ENCODE measurements at regions not wholly inside any gene's neighbourhood (a gene's known extent, or its start where the extent isn't known, plus 50 kb on each side); places are given as distances from the start of the nearest gene placed in this dataset.

DNA sequence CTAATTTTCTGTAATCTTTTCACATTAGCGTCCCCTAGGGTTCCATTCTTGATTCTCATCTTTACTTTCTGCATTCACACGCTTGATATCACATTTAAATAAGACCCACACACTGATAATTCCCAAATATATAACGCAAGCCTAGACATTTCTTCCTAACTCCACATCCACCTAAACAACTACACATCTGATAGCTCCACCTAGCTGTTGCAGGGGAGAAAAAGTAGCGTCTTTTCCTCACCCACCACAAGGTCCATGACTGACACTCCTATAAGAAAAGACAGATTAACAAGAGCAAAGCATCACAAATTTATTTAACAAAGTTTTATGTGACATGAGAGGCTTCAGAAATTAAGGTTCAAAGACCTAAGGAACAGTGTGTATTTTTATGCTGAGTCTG, 862.2 kb upstream of the DDX18 start:
- peaks cover 10% of the 10 kb centered on the region for H3K9me3 Mint-ChIP-seq (ENCODE audit: low read depth, unreplicated experiment)
- peak; percentile 2 for DNase-seq
- no peaks in the 10 kb centered on the region for H3K36me3 Mint-ChIP-seq (ENCODE audit: insufficient read depth, unreplicated experiment)
- H3K4me3 Mint-ChIP-seq (ENCODE audit: low read depth, unreplicated experiment): no peak overlapping the region
- no peaks in the 10 kb centered on the region for H3K27me3 Mint-ChIP-seq (ENCODE audit: unreplicated experiment)
- no peaks in the 10 kb centered on the region for H3K4me1 Mint-ChIP-seq (ENCODE audit: low read depth, unreplicated experiment)
- CTCF ChIA-PET: no interaction called here
- BruUV-seq (replicated peaks): no TSS peak
- TF ChIP-seq, protein P1, sequence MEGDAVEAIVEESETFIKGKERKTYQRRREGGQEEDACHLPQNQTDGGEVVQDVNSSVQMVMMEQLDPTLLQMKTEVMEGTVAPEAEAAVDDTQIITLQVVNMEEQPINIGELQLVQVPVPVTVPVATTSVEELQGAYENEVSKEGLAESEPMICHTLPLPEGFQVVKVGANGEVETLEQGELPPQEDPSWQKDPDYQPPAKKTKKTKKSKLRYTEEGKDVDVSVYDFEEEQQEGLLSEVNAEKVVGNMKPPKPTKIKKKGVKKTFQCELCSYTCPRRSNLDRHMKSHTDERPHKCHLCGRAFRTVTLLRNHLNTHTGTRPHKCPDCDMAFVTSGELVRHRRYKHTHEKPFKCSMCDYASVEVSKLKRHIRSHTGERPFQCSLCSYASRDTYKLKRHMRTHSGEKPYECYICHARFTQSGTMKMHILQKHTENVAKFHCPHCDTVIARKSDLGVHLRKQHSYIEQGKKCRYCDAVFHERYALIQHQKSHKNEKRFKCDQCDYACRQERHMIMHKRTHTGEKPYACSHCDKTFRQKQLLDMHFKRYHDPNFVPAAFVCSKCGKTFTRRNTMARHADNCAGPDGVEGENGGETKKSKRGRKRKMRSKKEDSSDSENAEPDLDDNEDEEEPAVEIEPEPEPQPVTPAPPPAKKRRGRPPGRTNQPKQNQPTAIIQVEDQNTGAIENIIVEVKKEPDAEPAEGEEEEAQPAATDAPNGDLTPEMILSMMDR (IDR thresholded peaks at IDR 0.05; ENCODE audit: unreplicated experiment): no peak
- intact Hi-C loops (cut with micrococcal nuclease; ENCODE audit: unreplicated experiment): no loop called here
- no peak overlapping the region for H3K27ac Mint-ChIP-seq (ENCODE audit: unreplicated experiment)

DNA sequence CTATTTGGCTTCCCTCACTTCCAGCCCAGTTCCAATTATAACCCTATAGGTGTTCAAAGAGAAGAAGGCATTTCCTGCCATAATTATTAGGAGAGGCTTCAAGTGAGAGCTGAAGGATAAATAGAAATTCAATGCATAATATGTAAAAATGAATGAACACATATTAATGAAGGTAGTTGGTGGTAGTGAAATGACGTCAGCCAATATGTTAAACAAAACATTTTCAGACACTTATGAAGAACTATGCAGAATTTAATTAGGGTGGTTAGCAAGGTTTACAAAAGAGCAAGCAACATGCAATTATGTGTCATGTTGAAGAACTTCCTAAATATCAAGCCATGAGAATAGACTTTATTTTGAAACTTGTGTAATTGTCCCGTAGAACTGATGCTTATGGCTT, 858.8 kb upstream of the DDX18 start:
- Mint-ChIP-seq H3K27me3 (ENCODE audit: unreplicated experiment) (no peaks in the 10 kb centered on the region), H3K4me3 (ENCODE audit: low read depth, unreplicated experiment) (no peak overlapping the region), H3K9me3 (ENCODE audit: low read depth, unreplicated experiment) (peaks cover 14% of the 10 kb centered on the region), H3K4me1 (ENCODE audit: low read depth, unreplicated experiment) (no peaks in the 10 kb centered on the region), H3K36me3 (ENCODE audit: insufficient read depth, unreplicated experiment) (no peaks in the 10 kb centered on the region), H3K27ac (ENCODE audit: unreplicated experiment) (no peak overlapping the region)
- no peak for DNase-seq
- no TSS peak for BruUV-seq (replicated peaks)
- intact Hi-C loops (cut with micrococcal nuclease; ENCODE audit: unreplicated experiment): no loop called here
- TF ChIP-seq, protein P1 (IDR thresholded peaks at IDR 0.05; ENCODE audit: unreplicated experiment): no peak
- CTCF ChIA-PET: no interaction called here

DNA sequence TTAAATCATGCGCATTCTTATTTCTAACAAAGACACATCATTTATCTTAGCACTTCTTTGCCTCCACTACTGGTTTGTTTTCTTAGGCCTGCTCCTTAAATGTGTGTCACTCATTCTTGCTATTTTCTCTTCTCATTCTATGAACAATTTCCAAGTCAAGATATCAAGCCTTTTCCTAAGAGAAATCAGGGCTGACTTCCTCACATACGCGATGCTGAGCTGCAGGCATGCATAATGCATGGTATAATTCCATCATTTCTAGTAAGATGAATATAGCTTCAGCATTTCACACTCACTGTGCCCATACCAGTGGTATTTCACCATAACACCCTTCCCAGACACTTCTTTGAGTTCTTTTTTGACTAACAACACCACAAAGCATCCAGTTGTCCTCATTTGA, 838.9 kb upstream of the DDX18 start:
- TF ChIP-seq, protein P1 (IDR thresholded peaks at IDR 0.05; ENCODE audit: unreplicated experiment): no peak
- Mint-ChIP-seq H3K9me3 (ENCODE audit: low read depth, unreplicated experiment) (peaks cover 14% of the 10 kb centered on the region), H3K4me1 (ENCODE audit: low read depth, unreplicated experiment) (no peaks in the 10 kb centered on the region), H3K4me3 (ENCODE audit: low read depth, unreplicated experiment) (no peak overlapping the region), H3K36me3 (ENCODE audit: insufficient read depth, unreplicated experiment) (no peaks in the 10 kb centered on the region), H3K27me3 (ENCODE audit: unreplicated experiment) (no peaks in the 10 kb centered on the region), H3K27ac (ENCODE audit: unreplicated experiment) (no peak overlapping the region)
- no TSS peak for BruUV-seq (replicated peaks)
- CTCF ChIA-PET: interaction anchor here (0.5 kb wide), 1 partner anchor 12 kb away, joined by 3 read pairs; no protein-coding TSS in a partner anchor
- intact Hi-C loops (cut with micrococcal nuclease; ENCODE audit: unreplicated experiment): no loop called here
- no peak for DNase-seq

DNA sequence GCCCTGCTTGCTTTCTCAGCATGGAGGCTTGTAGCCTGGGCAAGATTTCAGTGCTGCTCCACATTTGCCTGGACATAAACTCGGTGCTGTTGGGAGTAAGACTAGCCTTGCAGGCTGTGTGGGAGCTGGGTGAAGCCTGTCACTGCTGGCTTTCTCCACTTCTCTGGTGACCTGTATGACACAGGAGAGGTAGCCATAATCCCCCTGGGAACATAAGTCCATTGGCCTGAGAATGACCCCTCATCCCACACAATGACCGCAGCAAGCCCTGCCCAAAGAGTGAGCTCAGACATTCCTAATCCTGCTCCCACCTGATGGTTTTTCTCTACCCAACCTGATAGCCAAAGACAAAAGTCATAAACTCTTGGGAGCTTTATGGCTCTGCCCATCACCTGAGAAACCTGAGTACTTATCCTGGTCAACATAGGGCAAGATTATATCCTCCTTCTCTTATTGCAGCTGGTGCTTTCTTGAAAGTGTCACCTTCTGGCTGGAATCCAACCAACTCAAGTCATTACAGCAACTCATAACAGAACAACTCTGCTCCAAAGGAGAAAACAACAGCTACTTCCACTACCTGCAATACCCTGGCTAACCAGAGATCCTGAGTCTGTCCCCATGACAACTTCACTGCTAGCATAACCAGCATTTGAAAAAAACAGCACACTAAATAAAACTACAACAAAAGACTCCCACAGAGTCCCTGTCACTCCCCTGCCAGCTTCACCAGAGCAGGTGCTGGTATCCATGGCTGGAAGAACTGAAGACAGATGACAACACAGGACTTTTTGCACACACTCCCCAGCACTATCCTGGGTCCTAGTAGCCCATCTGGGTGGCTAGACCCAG, 834.4 kb upstream of the DDX18 start:
- DNase-seq: no peak
- Mint-ChIP-seq H3K27me3 (ENCODE audit: unreplicated experiment) (no peaks in the 10 kb centered on the region), H3K36me3 (ENCODE audit: insufficient read depth, unreplicated experiment) (no peaks in the 10 kb centered on the region), H3K27ac (ENCODE audit: unreplicated experiment) (no peak overlapping the region), H3K4me3 (ENCODE audit: low read depth, unreplicated experiment) (no peak overlapping the region), H3K4me1 (ENCODE audit: low read depth, unreplicated experiment) (no peaks in the 10 kb centered on the region), H3K9me3 (ENCODE audit: low read depth, unreplicated experiment) (peaks cover 15% of the 10 kb centered on the region)
- intact Hi-C loops (cut with micrococcal nuclease; ENCODE audit: unreplicated experiment): no loop called here
- CTCF ChIA-PET: no interaction called here
- BruUV-seq (replicated peaks): no TSS peak
- TF ChIP-seq, protein P1 (IDR thresholded peaks at IDR 0.05; ENCODE audit: unreplicated experiment): no peak

All from Calu3 (cell line).